T-helper 17 cell (primary cell): ENCODE measurements at regions not wholly inside any gene's neighbourhood (a gene's known extent, or its start where the extent isn't known, plus 50 kb on each side); places are given as distances from the start of the nearest gene placed in this dataset.

Experiments used
- ATAC-seq: fragments of 150-1000 bp; cut with Tn5 transposase; 2 replicates; pipeline ENCODE4 v1.10.0; 2021; ENCODE audit warnings: mild to moderate bottlenecking, moderate library complexity
- DNase-seq, 3 donors: peaks; one replicate each; pipeline versions ENCODE4 v3.0.0 to v3.0.0-alpha.2; 2020 to 2021
- H3K9me3 ChIP-seq: one replicate; pipeline ENCODE4 v1.7.0; 2013; ENCODE audit warnings: low read length, mild to moderate bottlenecking; ENCODE audit not compliant: control insufficient read depth, poor library complexity, severe bottlenecking
- H3K27ac Mint-ChIP-seq: one replicate; pipeline ENCODE4 v1.8.0; 2022; ENCODE audit warnings: mild to moderate bottlenecking, moderate library complexity, mixed read lengths
- H3K27me3 Mint-ChIP-seq: one replicate; pipeline ENCODE4 v1.8.0; 2022; ENCODE audit warnings: mixed read lengths
- H3K36me3 Mint-ChIP-seq: one replicate; pipeline ENCODE4 v1.8.0; 2022; ENCODE audit warnings: low read depth, mixed read lengths
- H3K4me1 Mint-ChIP-seq: one replicate; pipeline ENCODE4 v1.8.0; 2022; ENCODE audit warnings: mild to moderate bottlenecking, mixed read lengths
- H3K4me3 Mint-ChIP-seq: one replicate; pipeline ENCODE4 v1.8.0; 2022; ENCODE audit warnings: mild to moderate bottlenecking, moderate library complexity, mixed read lengths

- no peaks in the 10 kb centered on the region for H3K4me1 Mint-ChIP-seq
- ATAC-seq: no peak
- no peaks in the 10 kb centered on the region for H3K36me3 Mint-ChIP-seq
- H3K9me3 ChIP-seq: no peaks in the 10 kb centered on the region
- H3K27me3 Mint-ChIP-seq: peaks cover 17% of the 10 kb centered on the region
- no peak overlapping the region for H3K27ac Mint-ChIP-seq
- no peak for DNase-seq
- H3K4me3 Mint-ChIP-seq: no peak overlapping the region
These were observed 230.6 kb downstream of the IRF8 start for GRCh38 chr16:86129541-86129940.

DNA sequence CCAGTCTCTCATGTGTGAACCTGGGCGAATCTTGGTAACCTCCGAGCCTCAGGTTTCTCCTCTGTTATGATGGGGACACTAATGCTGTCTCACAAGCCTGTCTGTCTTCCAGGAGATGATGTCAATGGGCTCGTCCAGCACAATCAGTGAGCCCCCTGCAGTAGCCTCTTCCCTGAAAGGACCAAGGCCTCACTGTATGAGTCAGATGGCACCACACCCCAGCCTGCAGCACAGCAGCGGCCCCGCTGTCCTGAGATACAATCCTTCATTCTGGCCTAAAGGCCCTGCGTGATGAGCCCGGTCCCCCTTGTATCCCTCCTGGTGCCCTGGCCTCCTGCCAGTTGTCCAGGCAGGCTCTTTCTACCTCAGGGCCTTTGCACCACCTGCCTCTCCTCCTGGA lies 234.4 kb downstream of the IRF8 start:
- peaks cover 28% of the 10 kb centered on the region for H3K27me3 Mint-ChIP-seq
- ATAC-seq: no peak
- no peaks in the 10 kb centered on the region for H3K36me3 Mint-ChIP-seq
- no peak overlapping the region for H3K4me3 Mint-ChIP-seq
- H3K27ac Mint-ChIP-seq: no peak overlapping the region
- DNase-seq: no peak
- no peaks in the 10 kb centered on the region for H3K4me1 Mint-ChIP-seq
- no peaks in the 10 kb centered on the region for H3K9me3 ChIP-seq

- ATAC-seq: no peak
- Mint-ChIP-seq H3K4me3 (no peak overlapping the region), H3K4me1 (no peaks in the 10 kb centered on the region)
These were observed 234.9 kb downstream of the IRF8 start for GRCh38 chr16:86133847-86134375.

DNA sequence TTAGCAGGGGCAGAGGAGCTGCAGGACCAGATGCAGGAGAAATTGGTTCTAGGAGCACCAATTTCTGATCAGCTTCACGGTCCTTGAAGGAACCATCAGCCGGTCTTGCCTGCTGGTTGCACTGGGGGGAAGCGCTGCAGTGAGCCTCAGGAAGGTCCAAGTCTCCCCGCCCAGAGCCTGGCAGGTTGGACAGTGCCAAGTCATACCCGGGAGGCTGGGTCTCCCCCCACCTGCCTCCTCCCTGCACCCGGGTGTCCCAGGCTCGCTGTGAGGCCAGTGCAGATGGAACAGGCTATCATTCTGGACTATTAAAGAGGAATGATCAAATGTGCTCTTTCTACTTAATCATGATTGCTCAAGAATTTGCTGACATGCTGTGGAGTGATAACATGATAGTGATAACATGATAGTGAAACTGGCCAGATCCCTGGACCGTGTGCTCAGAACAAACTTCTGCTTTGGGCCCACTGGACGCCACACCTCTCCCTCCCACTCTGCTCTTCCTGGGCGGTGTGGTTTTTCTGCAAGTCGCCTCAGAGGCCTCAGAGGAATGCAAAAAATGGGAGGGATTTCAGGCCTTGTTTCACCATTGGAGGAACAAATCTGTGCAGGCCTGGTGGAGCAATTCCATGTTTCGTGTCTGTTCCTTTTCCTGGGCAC lies 236.0 kb downstream of the IRF8 start:
- no peak for ATAC-seq

More at GRCh38 chr16:86133847-86134375, 234.9 kb downstream of the IRF8 start:
- DNase-seq: no peak
- Mint-ChIP-seq H3K27me3 (peaks cover 29% of the 10 kb centered on the region), H3K36me3 (no peaks in the 10 kb centered on the region), H3K27ac (no peak overlapping the region)
- no peaks in the 10 kb centered on the region for H3K9me3 ChIP-seq

GRCh38 chr16:86137359-86137758 lies 238.4 kb downstream of the IRF8 start:
- H3K4me1 Mint-ChIP-seq: no peaks in the 10 kb centered on the region
- no peak for ATAC-seq
- H3K9me3 ChIP-seq: no peaks in the 10 kb centered on the region
- H3K36me3 Mint-ChIP-seq: peaks cover 2% of the 10 kb centered on the region
- DNase-seq: no peak
- no peak overlapping the region for H3K27ac Mint-ChIP-seq
- no peak overlapping the region for H3K4me3 Mint-ChIP-seq
- peaks cover 42% of the 10 kb centered on the region for H3K27me3 Mint-ChIP-seq

More for the DNA sequence above, 236.0 kb downstream of the IRF8 start:
- Mint-ChIP-seq H3K27me3 (peaks cover 26% of the 10 kb centered on the region), H3K27ac (no peak overlapping the region), H3K4me3 (no peak overlapping the region), H3K4me1 (no peaks in the 10 kb centered on the region), H3K36me3 (no peaks in the 10 kb centered on the region)
- no peaks in the 10 kb centered on the region for H3K9me3 ChIP-seq
- no peak for DNase-seq

GRCh38 chr16:86138121-86139085 lies 239.4 kb downstream of the IRF8 start:
- Mint-ChIP-seq H3K27me3 (peaks cover 42% of the 10 kb centered on the region), H3K36me3 (peaks cover 2% of the 10 kb centered on the region), H3K4me3 (no peak overlapping the region), H3K27ac (no peak overlapping the region), H3K4me1 (no peaks in the 10 kb centered on the region)
- ATAC-seq: no peak
- no peaks in the 10 kb centered on the region for H3K9me3 ChIP-seq
- no peak for DNase-seq

DNA sequence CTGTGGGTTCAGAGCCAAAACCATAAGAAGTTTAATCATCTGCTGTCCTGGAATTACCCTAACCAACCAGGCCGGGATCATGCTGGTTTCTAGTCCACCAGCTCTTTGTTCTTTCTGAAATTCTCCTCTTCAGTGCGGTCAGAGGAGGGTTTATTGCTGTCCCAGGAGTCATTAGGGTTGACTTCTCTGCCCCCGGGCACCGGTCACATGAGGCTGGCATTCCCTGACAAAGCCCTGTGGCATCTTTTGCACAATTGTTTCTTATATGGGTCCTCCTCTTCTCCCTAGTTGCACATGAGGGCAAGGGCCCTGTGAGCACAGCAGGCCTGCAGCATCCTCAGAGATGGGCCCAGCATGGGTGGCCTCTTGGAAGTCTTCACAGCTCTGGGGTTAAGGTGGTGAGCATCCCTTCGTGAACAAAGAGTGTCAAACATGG lies 243.9 kb downstream of the IRF8 start:
- H3K4me1 Mint-ChIP-seq: no peaks in the 10 kb centered on the region
- peaks cover 32% of the 10 kb centered on the region for H3K27me3 Mint-ChIP-seq
- H3K36me3 Mint-ChIP-seq: peaks cover 2% of the 10 kb centered on the region
- H3K9me3 ChIP-seq: no peaks in the 10 kb centered on the region
- H3K27ac Mint-ChIP-seq: no peak overlapping the region
- no peak for DNase-seq
- no peak overlapping the region for H3K4me3 Mint-ChIP-seq
- ATAC-seq: no peak

- Mint-ChIP-seq H3K27me3 (peaks cover 26% of the 10 kb centered on the region), H3K36me3 (peaks cover 2% of the 10 kb centered on the region), H3K4me3 (no peak overlapping the region), H3K27ac (no peak overlapping the region), H3K4me1 (no peaks in the 10 kb centered on the region)
- ATAC-seq: no peak
- no peak for DNase-seq
- H3K9me3 ChIP-seq: no peaks in the 10 kb centered on the region
These were observed 244.7 kb downstream of the IRF8 start for GRCh38 chr16:86143666-86144065.

DNA sequence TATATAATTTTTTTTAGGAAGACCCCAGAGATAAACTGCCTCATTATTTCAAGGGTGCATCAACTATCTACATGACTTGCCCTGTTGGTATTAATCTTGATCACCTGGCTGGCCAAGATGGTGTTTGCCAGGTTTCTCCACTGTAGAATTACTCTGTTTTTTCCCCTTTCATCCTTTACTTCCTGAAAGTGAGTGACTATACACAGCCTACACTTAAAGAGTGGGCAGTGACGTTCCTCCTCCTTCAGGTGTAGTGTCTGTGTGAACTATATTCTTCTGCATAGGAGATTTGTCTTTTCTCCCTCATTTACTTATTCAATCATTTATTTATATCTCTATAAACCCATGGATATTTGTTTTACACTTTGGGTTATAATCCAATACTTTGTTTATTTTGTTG lies 246.7 kb downstream of the IRF8 start:
- H3K9me3 ChIP-seq: no peaks in the 10 kb centered on the region
- Mint-ChIP-seq H3K27ac (no peak overlapping the region), H3K4me1 (no peaks in the 10 kb centered on the region), H3K36me3 (peaks cover 2% of the 10 kb centered on the region), H3K4me3 (peak overlapping the region; percentile 19), H3K27me3 (peaks cover 31% of the 10 kb centered on the region)
- ATAC-seq: no peak
- no peak for DNase-seq

- DNase-seq: no peak
- Mint-ChIP-seq H3K4me3 (no peak overlapping the region), H3K27me3 (peaks cover 39% of the 10 kb centered on the region), H3K36me3 (no peaks in the 10 kb centered on the region), H3K4me1 (no peaks in the 10 kb centered on the region), H3K27ac (no peak overlapping the region)
- no peak for ATAC-seq
- H3K9me3 ChIP-seq: no peaks in the 10 kb centered on the region
These were observed 251.8 kb downstream of the IRF8 start for GRCh38 chr16:86150641-86151238.

DNA sequence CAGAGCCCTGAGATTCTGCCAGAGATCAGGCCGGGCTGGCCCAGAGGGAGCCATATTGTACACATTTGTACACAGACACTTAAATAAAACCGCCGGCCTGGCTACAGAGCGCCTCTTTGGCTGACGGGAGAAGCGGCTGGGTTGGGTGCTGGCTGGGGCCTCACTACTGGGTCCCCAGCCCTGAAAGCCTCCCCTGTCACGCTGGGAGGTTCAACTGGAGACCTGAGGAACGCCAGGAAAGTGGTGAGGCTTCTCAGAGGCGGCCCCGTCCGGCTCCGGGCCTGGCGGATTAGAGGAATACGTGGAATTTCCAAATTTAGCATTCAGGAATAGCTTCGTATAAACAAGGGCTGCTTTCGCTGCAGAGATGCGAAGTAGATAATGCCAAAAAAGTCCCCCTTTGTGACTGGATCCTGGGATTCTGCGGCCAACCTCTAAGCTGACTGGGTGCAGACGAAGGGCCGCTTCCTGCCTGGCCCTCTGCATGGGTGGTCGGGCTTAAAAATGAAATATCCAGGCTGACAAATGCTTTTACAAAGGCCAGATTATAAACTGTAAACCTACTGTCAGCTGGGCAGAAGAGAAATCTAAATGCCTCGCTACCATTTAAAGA lies 252.4 kb downstream of the IRF8 start:
- DNase-seq (no peak), ATAC-seq (no peak)
- H3K9me3 ChIP-seq: no peaks in the 10 kb centered on the region
- H3K27me3 Mint-ChIP-seq: peaks cover 39% of the 10 kb centered on the region
- H3K36me3 Mint-ChIP-seq: no peaks in the 10 kb centered on the region
- no peak overlapping the region for H3K27ac Mint-ChIP-seq
- H3K4me1 Mint-ChIP-seq: no peaks in the 10 kb centered on the region
- H3K4me3 Mint-ChIP-seq: no peak overlapping the region

DNA sequence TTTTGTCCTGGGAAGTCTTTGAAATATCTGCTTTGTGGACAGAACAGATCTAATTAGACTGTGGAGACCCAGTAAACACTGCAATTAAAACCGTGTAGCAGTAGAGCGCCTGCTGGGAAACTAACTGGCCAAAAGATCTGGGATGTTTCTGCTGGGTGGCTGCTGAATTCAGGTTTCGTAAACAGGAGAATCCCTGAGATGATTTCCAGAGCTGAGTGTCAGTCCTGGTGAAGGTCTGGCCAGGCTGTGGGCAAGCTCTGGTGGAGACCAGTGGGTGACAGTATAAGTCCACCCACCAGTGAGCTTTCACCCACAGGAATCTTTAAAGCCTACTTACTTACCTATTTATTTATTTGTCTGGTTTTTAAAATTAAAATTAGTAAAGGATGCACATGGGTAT lies 257.2 kb downstream of the IRF8 start:
- ATAC-seq: no peak
- H3K9me3 ChIP-seq: no peaks in the 10 kb centered on the region
- no peaks in the 10 kb centered on the region for H3K4me1 Mint-ChIP-seq
- no peak overlapping the region for H3K27ac Mint-ChIP-seq
- DNase-seq: no peak
- no peak overlapping the region for H3K4me3 Mint-ChIP-seq
- no peaks in the 10 kb centered on the region for H3K36me3 Mint-ChIP-seq
- peaks cover 23% of the 10 kb centered on the region for H3K27me3 Mint-ChIP-seq
